ENCODE measurements at regions not wholly inside any gene's neighbourhood (a gene's known extent, or its start where the extent isn't known, plus 50 kb on each side); places are given as distances from the start of the nearest gene placed in this dataset.

GRCh38 chr15:94162939-94163338 is 68.4 kb upstream of the MCTP2 start (continued):
- TF ChIP-seq MAX (IDR thresholded peaks at IDR 0.05) (no peak), ATF3 (IDR thresholded peaks at IDR 0.05) (no peak), SRF (IDR thresholded peaks at IDR 0.05; ENCODE audit: low read depth) (no peak), EGR1 (IDR thresholded peaks at IDR 0.05; ENCODE audit: low read depth) (no peak)

GRCh38 chr15:94154255-94154654 is 77.1 kb upstream of the MCTP2 start:
- CTCF ChIA-PET = interaction anchor here (1.1 kb wide), 1 partner anchor 10 kb away, joined by 6 read pairs; no protein-coding TSS in a partner anchor
- RAD21 ChIA-PET (ENCODE audit: low non-redundant PET in 1 of 2, low total read pairs in 2 of 2, uncharacterized antibody in 2 of 2, unreplicated experiment in 2 of 2) = no interaction called here
- intact Hi-C loops (cut with micrococcal nuclease) = no loop called here
- no peak for TF ChIP-seq FOSL1 (IDR thresholded peaks at IDR 0.05; ENCODE audit: low read depth)
- TF ChIP-seq CTCF (IDR thresholded peaks at IDR 0.05 in 2 of 3, conservative IDR thresholded peaks at IDR 0.05 in 1 of 3; ENCODE audit: borderline replicate concordance in 1 of 3, insufficient read depth in 1 of 3, low read depth in 2 of 3, low read length in 2 of 3) = peak in 2 of 3 experiments; percentile 13 to 40; a peak in 1 of 6 replicates
- Histone ChIP-seq H3K9ac (ENCODE audit: low read length) (no peak overlapping the region), H3K36me3 (ENCODE audit: control insufficient read depth in 1 of 2, insufficient read depth in 2 of 2, low read length in 2 of 2) (no peaks in the 10 kb centered on the region), H3K9me2 (ENCODE audit: insufficient read depth) (no peaks in the 10 kb centered on the region), H3K79me2 (ENCODE audit: insufficient read depth, low read length) (no peaks in the 10 kb centered on the region), H3K4me2 (ENCODE audit: low read length) (no peak overlapping the region), H3K4me1 (ENCODE audit: control insufficient read depth in 1 of 2, insufficient read depth in 2 of 2, low read length in 2 of 2) (no peaks in the 10 kb centered on the region), H3K4me3 (replicated peaks in 1 of 2; ENCODE audit: low read depth in 1 of 2, low read length in 2 of 2) (no peak overlapping the region), H2AFZ (ENCODE audit: low read depth, low read length, poor library complexity, severe bottlenecking) (no peak overlapping the region), H4K20me1 (ENCODE audit: insufficient read depth) (no peaks in the 10 kb centered on the region), H3K27me3 (ENCODE audit: insufficient read depth, low read length) (no peaks in the 10 kb centered on the region), H3K27ac (ENCODE audit: low read depth, low read length) (no peak overlapping the region), H3K9me3 (ENCODE audit: control insufficient read depth in 1 of 2, insufficient read depth in 1 of 2, low read depth in 1 of 2, low read length in 2 of 2) (no peaks in the 10 kb centered on the region)
- peak; percentile 36; the same call in 1 of the 2 replicates for ATAC-seq
- BruUV-seq (replicated peaks) = no TSS peak
- POLR2A ChIA-PET = no interaction called here
- DNase-seq (ENCODE audit: low read depth, low spot score) = no peak
